ENCODE measurements at regions not wholly inside any gene's neighbourhood (a gene's known extent, or its start where the extent isn't known, plus 50 kb on each side); places are given as distances from the start of the nearest gene placed in this dataset.

DNA sequence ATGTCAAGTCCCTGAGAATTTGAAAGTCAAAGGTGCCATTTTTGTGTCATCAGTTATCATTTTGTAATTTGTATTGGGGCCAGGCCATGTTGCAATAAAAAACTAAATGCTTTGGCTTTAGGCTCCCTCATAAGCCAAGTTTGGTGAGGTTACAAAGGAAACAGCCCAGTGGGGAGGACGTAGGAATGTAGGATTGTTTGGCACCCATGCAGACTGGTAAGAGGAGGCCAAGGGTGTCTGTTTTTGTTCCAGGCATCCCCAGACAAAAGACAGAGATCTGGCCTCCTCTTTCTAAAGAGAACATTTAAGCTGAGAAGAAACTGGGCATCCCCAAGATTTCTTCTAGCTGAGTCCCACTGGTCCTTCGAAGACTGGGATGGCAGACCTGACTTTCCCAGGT lies 111.7 kb downstream of the SUDS3 start:
- Histone ChIP-seq H3K27me3 (ENCODE audit: control insufficient read depth, insufficient read depth, low read length) (no peaks in the 10 kb centered on the region), H2AFZ (ENCODE audit: low read length) (no peak overlapping the region), H3K9ac (ENCODE audit: insufficient read depth, low read length) (no peak overlapping the region), H4K20me1 (ENCODE audit: control insufficient read depth, extremely low read depth, insufficient read depth, low read length) (no peaks in the 10 kb centered on the region), H3K9me3 (ENCODE audit: control insufficient read depth, insufficient read depth, low read depth, low read length) (no peaks in the 10 kb centered on the region), H3K4me3 (replicated peaks in 1 of 4; ENCODE audit: control extremely low read depth in 1 of 4, insufficient read depth in 1 of 4, low read depth in 3 of 4, low read length in 4 of 4) (no peak overlapping the region), H3K4me1 (ENCODE audit: control insufficient read depth, extremely low read depth, insufficient read depth, low read length) (no peaks in the 10 kb centered on the region), H3K4me2 (ENCODE audit: extremely low read depth, insufficient read depth, low read length) (no peak overlapping the region), H3K79me2 (ENCODE audit: control insufficient read depth, insufficient read depth, low read length) (no peaks in the 10 kb centered on the region), H3K36me3 (ENCODE audit: control insufficient read depth, insufficient read depth, low read length) (no peaks in the 10 kb centered on the region), H3K27ac (ENCODE audit: insufficient read depth, low read length) (no peak overlapping the region)
- DNase-seq (ENCODE audit: low read depth in 2 of 2): no peak
- TF ChIP-seq EZH2 (IDR thresholded peaks at IDR 0.05; ENCODE audit: low read length, missing control alignments) (no peak), CTCF (conservative IDR thresholded peaks at IDR 0.05 in 1 of 2, IDR thresholded peaks at IDR 0.05 in 1 of 2; ENCODE audit: low read depth in 1 of 2, low read length in 2 of 2) (no peak)

DNA sequence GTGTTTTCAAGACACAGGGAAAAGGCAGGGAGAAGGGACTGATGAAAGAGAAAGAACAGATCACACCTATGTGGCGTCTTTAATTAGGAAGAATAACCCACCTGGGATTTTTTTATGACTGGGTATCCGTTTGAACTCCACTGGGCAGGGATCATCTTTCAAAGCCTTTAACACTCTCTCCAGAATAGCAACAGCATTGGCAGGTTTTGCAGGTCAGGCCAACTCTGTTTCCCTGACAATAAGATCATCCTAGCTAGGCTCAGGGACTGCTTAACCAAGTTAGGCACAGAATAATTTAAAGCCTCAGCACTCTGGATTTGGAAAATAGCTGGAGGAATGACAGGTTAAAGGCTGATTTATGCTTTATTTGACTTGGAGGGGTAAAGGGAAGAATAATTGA lies 117.6 kb downstream of the SUDS3 start:
- Histone ChIP-seq H3K9ac (ENCODE audit: insufficient read depth, low read length) (no peak overlapping the region), H2AFZ (ENCODE audit: low read length) (no peak overlapping the region), H3K4me3 (replicated peaks in 1 of 4; ENCODE audit: control extremely low read depth in 1 of 4, insufficient read depth in 1 of 4, low read depth in 3 of 4, low read length in 4 of 4) (no peak overlapping the region), H3K27me3 (ENCODE audit: control insufficient read depth, insufficient read depth, low read length) (no peaks in the 10 kb centered on the region), H3K36me3 (ENCODE audit: control insufficient read depth, insufficient read depth, low read length) (no peaks in the 10 kb centered on the region), H3K9me3 (ENCODE audit: control insufficient read depth, insufficient read depth, low read depth, low read length) (no peaks in the 10 kb centered on the region), H3K27ac (ENCODE audit: insufficient read depth, low read length) (no peak overlapping the region), H4K20me1 (ENCODE audit: control insufficient read depth, extremely low read depth, insufficient read depth, low read length) (no peaks in the 10 kb centered on the region), H3K79me2 (ENCODE audit: control insufficient read depth, insufficient read depth, low read length) (no peaks in the 10 kb centered on the region), H3K4me1 (ENCODE audit: control insufficient read depth, extremely low read depth, insufficient read depth, low read length) (no peaks in the 10 kb centered on the region), H3K4me2 (ENCODE audit: extremely low read depth, insufficient read depth, low read length) (no peak overlapping the region)
- TF ChIP-seq CTCF (conservative IDR thresholded peaks at IDR 0.05 in 1 of 2, IDR thresholded peaks at IDR 0.05 in 1 of 2; ENCODE audit: low read depth in 1 of 2, low read length in 2 of 2) (no peak), EZH2 (IDR thresholded peaks at IDR 0.05; ENCODE audit: low read length, missing control alignments) (no peak)
- no peak for DNase-seq (ENCODE audit: low read depth in 2 of 2)

- H3K4me3 ChIP-seq (replicated peaks in 1 of 4; ENCODE audit: control extremely low read depth in 1 of 4, insufficient read depth in 1 of 4, low read depth in 3 of 4, low read length in 4 of 4): no peak overlapping the region
- no peak for DNase-seq (ENCODE audit: low read depth in 2 of 2)
- no peaks in the 10 kb centered on the region for H3K27me3 ChIP-seq (ENCODE audit: control insufficient read depth, insufficient read depth, low read length)
- H3K27ac ChIP-seq (ENCODE audit: insufficient read depth, low read length): no peak overlapping the region
- H3K36me3 ChIP-seq (ENCODE audit: control insufficient read depth, insufficient read depth, low read length): no peaks in the 10 kb centered on the region
- no peaks in the 10 kb centered on the region for H3K4me1 ChIP-seq (ENCODE audit: control insufficient read depth, extremely low read depth, insufficient read depth, low read length)
- no peaks in the 10 kb centered on the region for H4K20me1 ChIP-seq (ENCODE audit: control insufficient read depth, extremely low read depth, insufficient read depth, low read length)
- no peak overlapping the region for H3K4me2 ChIP-seq (ENCODE audit: extremely low read depth, insufficient read depth, low read length)
- H2AFZ ChIP-seq (ENCODE audit: low read length): no peak overlapping the region
- H3K9me3 ChIP-seq (ENCODE audit: control insufficient read depth, insufficient read depth, low read depth, low read length): no peaks in the 10 kb centered on the region
- no peak overlapping the region for H3K9ac ChIP-seq (ENCODE audit: insufficient read depth, low read length)
- H3K79me2 ChIP-seq (ENCODE audit: control insufficient read depth, insufficient read depth, low read length): no peaks in the 10 kb centered on the region
- no peak for TF ChIP-seq CTCF (conservative IDR thresholded peaks at IDR 0.05 in 1 of 2, IDR thresholded peaks at IDR 0.05 in 1 of 2; ENCODE audit: low read depth in 1 of 2, low read length in 2 of 2)
- TF ChIP-seq EZH2 (IDR thresholded peaks at IDR 0.05; ENCODE audit: low read length, missing control alignments): no peak
These were observed 118.4 kb downstream of the SUDS3 start for GRCh38 chr12:118494776-118495175.
